PFSK-1 (cell line): ENCODE measurements at regions not wholly inside any gene's neighbourhood (a gene's known extent, or its start where the extent isn't known, plus 50 kb on each side); places are given as distances from the start of the nearest gene placed in this dataset.

ENCODE experiments used
- FOXP2 ChIP-seq: optimal IDR thresholded peaks from 2 replicates; pipeline ENCODE3; 2011; ENCODE audit warnings: borderline replicate concordance, control low read depth, inconsistent platforms; ENCODE audit not compliant: insufficient read depth; ENCODE audit errors: extremely low read length, extremely low read depth
- POLR2AphosphoS5 ChIP-seq: IDR thresholded peaks from 2 replicates; pipeline ENCODE4 v1.6.1; 2012; ENCODE audit warnings: low read depth, mild to moderate bottlenecking, control low read depth, low read length, moderate library complexity
- SIN3A ChIP-seq: IDR thresholded peaks from 2 replicates; pipeline ENCODE4 v1.6.1; 2012; ENCODE audit warnings: mild to moderate bottlenecking, low read length, moderate library complexity, borderline replicate concordance; ENCODE audit not compliant: insufficient read depth
- TAF1 ChIP-seq: IDR thresholded peaks from 2 replicates; pipeline ENCODE4 v1.6.1; 2012; ENCODE audit warnings: low read length, control low read depth, borderline replicate concordance; ENCODE audit not compliant: insufficient read depth
- TF ChIP-seq, protein P1 (sequence below), 2 experiments: IDR thresholded peaks; 2 replicates each; pipeline versions ENCODE4 v1.6.1 to v1.8.0; 2011 to 2012; ENCODE audit warnings: low read depth in 2 of 2, low read length in 2 of 2, control low read depth in 1 of 2, inconsistent platforms in 1 of 2, mild to moderate bottlenecking in 1 of 2, moderate library complexity in 1 of 2; ENCODE audit not compliant: insufficient read depth in 1 of 2

DNA sequence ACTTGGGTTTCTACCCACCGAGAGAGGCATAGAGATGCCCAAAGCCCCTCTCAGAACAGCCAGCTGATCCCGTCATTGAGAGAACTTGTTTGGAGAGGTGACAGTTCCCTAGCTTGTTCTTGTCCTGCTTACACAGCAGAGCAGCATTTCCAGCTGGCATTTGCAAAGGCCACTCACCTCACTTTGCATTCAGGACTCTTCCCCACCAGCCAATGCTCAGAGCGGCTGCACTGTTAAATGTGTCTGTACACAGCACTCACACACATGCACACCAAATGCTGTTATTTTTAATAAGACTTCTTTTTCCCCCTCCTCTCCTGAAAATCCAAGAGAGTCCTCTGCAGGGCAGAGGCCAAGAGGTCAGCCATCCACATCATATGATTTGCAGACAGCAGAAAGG is 104.6 kb upstream of the SLC14A2 start:
- TF ChIP-seq TAF1 (no peak), POLR2AphosphoS5 (no peak), SIN3A (no peak), FOXP2 (no peak)
- TF ChIP-seq, protein P1, sequence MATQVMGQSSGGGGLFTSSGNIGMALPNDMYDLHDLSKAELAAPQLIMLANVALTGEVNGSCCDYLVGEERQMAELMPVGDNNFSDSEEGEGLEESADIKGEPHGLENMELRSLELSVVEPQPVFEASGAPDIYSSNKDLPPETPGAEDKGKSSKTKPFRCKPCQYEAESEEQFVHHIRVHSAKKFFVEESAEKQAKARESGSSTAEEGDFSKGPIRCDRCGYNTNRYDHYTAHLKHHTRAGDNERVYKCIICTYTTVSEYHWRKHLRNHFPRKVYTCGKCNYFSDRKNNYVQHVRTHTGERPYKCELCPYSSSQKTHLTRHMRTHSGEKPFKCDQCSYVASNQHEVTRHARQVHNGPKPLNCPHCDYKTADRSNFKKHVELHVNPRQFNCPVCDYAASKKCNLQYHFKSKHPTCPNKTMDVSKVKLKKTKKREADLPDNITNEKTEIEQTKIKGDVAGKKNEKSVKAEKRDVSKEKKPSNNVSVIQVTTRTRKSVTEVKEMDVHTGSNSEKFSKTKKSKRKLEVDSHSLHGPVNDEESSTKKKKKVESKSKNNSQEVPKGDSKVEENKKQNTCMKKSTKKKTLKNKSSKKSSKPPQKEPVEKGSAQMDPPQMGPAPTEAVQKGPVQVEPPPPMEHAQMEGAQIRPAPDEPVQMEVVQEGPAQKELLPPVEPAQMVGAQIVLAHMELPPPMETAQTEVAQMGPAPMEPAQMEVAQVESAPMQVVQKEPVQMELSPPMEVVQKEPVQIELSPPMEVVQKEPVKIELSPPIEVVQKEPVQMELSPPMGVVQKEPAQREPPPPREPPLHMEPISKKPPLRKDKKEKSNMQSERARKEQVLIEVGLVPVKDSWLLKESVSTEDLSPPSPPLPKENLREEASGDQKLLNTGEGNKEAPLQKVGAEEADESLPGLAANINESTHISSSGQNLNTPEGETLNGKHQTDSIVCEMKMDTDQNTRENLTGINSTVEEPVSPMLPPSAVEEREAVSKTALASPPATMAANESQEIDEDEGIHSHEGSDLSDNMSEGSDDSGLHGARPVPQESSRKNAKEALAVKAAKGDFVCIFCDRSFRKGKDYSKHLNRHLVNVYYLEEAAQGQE (IDR thresholded peaks at IDR 0.05; ENCODE audit: insufficient read depth in 1 of 2, low read depth in 2 of 2, low read length in 2 of 2), result no peak
